ENCODE measurements at regions not wholly inside any gene's neighbourhood (a gene's known extent, or its start where the extent isn't known, plus 50 kb on each side); places are given as distances from the start of the nearest gene placed in this dataset.

GRCh38 chr18:44625386-44625785 is 55.3 kb upstream of the SETBP1 start:
- no peak for DNase-seq

- DNase-seq, result no peak
Observed at GRCh38 chr18:44626236-44626635, 54.5 kb upstream of the SETBP1 start.

- no peak for DNase-seq
Observed at GRCh38 chr18:44626807-44627206, 53.9 kb upstream of the SETBP1 start.

- no peak for DNase-seq
Observed at GRCh38 chr18:44627280-44627679, 53.4 kb upstream of the SETBP1 start.

- DNase-seq, result no peak
Observed at GRCh38 chr18:44629406-44629805, 51.3 kb upstream of the SETBP1 start.

GRCh38 chr18:44630118-44630517 is 50.6 kb upstream of the SETBP1 start:
- DNase-seq, result no peak
